HEK293T (cell line): ENCODE measurements at regions not wholly inside any gene's neighbourhood (a gene's known extent, or its start where the extent isn't known, plus 50 kb on each side); places are given as distances from the start of the nearest gene placed in this dataset.

Experiments
- ARNT ChIP-seq: fragments of 450-650 bp; IDR thresholded peaks from 2 replicates; pipeline ENCODE4 v1.6.1; 2017; ENCODE audit warnings: mild to moderate bottlenecking
- BHLHE40 ChIP-seq: fragments of 450-650 bp; IDR thresholded peaks from 2 replicates; pipeline ENCODE4 v1.6.1; 2016; ENCODE audit warnings: mild to moderate bottlenecking, moderate library complexity, borderline replicate concordance
- ELF4 ChIP-seq: fragments of 450-650 bp; IDR thresholded peaks from 2 replicates; pipeline ENCODE4 v1.6.1; 2017; ENCODE audit warnings: antibody characterized with exemption
- FOXA1 ChIP-seq: fragments of 450-650 bp; IDR thresholded peaks from 2 replicates; pipeline ENCODE4 v1.6.1; 2016; ENCODE audit warnings: mild to moderate bottlenecking
- FOXK2 ChIP-seq: fragments of 450-650 bp; IDR thresholded peaks from 2 replicates; pipeline ENCODE4 v1.6.1; 2016; ENCODE audit warnings: mild to moderate bottlenecking
- FOXM1 ChIP-seq: fragments of 450-650 bp; IDR thresholded peaks from 2 replicates; pipeline ENCODE4 v1.6.1; 2017; ENCODE audit warnings: mild to moderate bottlenecking, borderline replicate concordance
- HDGF ChIP-seq: fragments of 450-650 bp; IDR thresholded peaks from 2 replicates; pipeline ENCODE4 v1.6.1; 2017; ENCODE audit warnings: antibody characterized with exemption, borderline replicate concordance
- L3MBTL2 ChIP-seq: fragments of 450-650 bp; conservative IDR thresholded peaks from 2 replicates; pipeline ENCODE4 v1.6.1; 2016; ENCODE audit warnings: mild to moderate bottlenecking
- LEF1 ChIP-seq: fragments of 450-650 bp; IDR thresholded peaks from 2 replicates; pipeline ENCODE4 v1.6.1; 2017; ENCODE audit warnings: mild to moderate bottlenecking, borderline replicate concordance
- SP1 ChIP-seq: fragments of 450-650 bp; IDR thresholded peaks from 2 replicates; pipeline ENCODE4 v1.6.1; 2017
- SUZ12 ChIP-seq: fragments of 450-650 bp; IDR thresholded peaks from 2 replicates; pipeline ENCODE4 v1.6.1; 2016; ENCODE audit warnings: mild to moderate bottlenecking
- TARDBP ChIP-seq: fragments of 450-650 bp; IDR thresholded peaks from 2 replicates; pipeline ENCODE4 v1.6.1; 2016
- ZNF384 ChIP-seq: fragments of 450-650 bp; IDR thresholded peaks from 2 replicates; pipeline ENCODE4 v1.6.1; 2016
- TF ChIP-seq, protein P1 (sequence below): fragments of 450-650 bp; IDR thresholded peaks from 2 replicates; pipeline ENCODE4 v1.6.1; 2016

DNA sequence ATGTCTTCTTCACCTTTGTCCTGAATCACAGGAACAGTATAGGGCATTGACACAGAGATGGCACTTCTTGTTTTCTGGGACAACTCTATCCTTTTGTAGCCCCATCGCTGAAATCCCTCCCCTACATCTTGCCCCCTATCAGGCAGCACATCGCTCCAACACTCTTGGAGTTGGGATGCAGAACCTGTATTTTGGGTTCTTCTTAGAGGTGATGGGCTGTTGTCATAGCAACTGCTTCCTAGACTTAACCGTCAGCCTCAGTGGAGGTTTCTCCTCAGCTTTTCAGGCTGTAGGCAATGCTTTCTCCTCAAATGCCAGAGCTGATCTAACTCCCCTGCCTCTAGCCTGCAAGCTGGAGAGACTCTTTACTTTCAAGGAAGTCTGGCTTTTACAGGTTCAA, 99.9 kb upstream of the SPRED2 start:
- no peak for TF ChIP-seq BHLHE40
- no peak for TF ChIP-seq ARNT
- no peak for TF ChIP-seq FOXK2
- TF ChIP-seq, protein P1, sequence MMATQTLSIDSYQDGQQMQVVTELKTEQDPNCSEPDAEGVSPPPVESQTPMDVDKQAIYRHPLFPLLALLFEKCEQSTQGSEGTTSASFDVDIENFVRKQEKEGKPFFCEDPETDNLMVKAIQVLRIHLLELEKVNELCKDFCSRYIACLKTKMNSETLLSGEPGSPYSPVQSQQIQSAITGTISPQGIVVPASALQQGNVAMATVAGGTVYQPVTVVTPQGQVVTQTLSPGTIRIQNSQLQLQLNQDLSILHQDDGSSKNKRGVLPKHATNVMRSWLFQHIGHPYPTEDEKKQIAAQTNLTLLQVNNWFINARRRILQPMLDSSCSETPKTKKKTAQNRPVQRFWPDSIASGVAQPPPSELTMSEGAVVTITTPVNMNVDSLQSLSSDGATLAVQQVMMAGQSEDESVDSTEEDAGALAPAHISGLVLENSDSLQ, result no peak
- no peak for TF ChIP-seq SP1
- no peak for TF ChIP-seq LEF1
- no peak for TF ChIP-seq FOXA1
- TF ChIP-seq FOXM1, result no peak
- no peak for TF ChIP-seq SUZ12
- no peak for TF ChIP-seq HDGF
- no peak for TF ChIP-seq TARDBP
- no peak for TF ChIP-seq L3MBTL2
- no peak for TF ChIP-seq ELF4
- no peak for TF ChIP-seq ZNF384
